ENCODE measurements at regions not wholly inside any gene's neighbourhood (a gene's known extent, or its start where the extent isn't known, plus 50 kb on each side); places are given as distances from the start of the nearest gene placed in this dataset.

DNA sequence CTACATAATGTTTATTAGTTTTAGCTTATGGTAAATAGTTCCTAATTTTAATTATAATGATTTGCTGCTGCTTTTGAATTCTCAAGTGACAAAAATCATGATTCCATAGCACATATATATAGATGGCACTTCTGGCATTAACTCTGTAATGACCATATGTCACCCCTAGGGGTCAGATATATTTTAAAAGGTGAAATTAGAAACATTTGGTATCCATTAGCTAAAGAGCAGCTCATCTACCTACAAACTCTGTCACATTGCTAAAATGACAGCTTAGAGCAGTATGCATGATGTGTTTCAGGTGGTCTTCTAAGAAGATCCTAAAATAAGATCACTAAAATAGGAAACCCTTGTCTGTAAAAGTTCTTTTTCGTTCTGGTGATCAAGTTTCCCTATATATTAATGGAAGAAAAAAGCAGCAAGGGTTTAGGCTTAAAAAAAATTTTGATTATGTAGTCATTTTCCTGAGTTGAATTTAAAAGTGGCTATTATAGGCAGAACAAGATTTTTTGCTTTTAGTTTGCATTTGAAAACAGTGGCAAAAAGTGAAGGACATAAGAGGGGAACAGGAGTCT, 157.7 kb upstream of the POU5F2 start:
- TF ChIP-seq KDM1A (IDR thresholded peaks at IDR 0.05; ENCODE audit: borderline replicate concordance) (no peak), GATAD2B (conservative IDR thresholded peaks at IDR 0.05; ENCODE audit: low read depth) (no peak)

Measured in GM12878 (cell line).